Endothelial cell of umbilical vein (primary cell): ENCODE measurements at regions not wholly inside any gene's neighbourhood (a gene's known extent, or its start where the extent isn't known, plus 50 kb on each side); places are given as distances from the start of the nearest gene placed in this dataset.

ENCODE experiments used
- BruUV-seq: library from RNA; stranded (reverse); fragments of 400-500 nt; replicated peaks from 2 replicates; lab custom pipeline; 2021; lab: Mats Ljungman, UMichigan
- CTCF ChIA-PET: fragments of 300-600, 350-600 bp; sonication (Branson Sonifier 250); formaldehyde crosslinking; loops from one replicate; lab custom pipeline; 2021; ENCODE audit warnings: antibody characterized with exemption, inconsistent platforms; lab: Charles Lee
- POLR2A ChIA-PET: fragments of 300-600, 350-600 bp; sonication (Branson Sonifier 250); formaldehyde crosslinking; loops from one replicate; lab custom pipeline; 2021; ENCODE audit warnings: antibody characterized with exemption, inconsistent platforms; lab: Charles Lee
- DNase-seq: peaks from one replicate; pipeline ENCODE4 v3.0.0-alpha.2; 2011; ENCODE audit warnings: low read depth, low spot score
- FAIRE-seq: peaks from 2 replicates; lab custom pipeline; 2011; peaks lifted over from hg19 to GRCh38; lab: Jason Lieb, UNC
- H2AFZ ChIP-seq: 2 replicates; pipeline ENCODE4 v1.6.0; 2012; ENCODE audit warnings: low read depth, low read length, control low read depth, inconsistent platforms
- H3K27ac ChIP-seq: 2 replicates; pipeline ENCODE4 v1.5.1; 2011; ENCODE audit warnings: low read depth, mild to moderate bottlenecking, control low read depth, low read length, moderate library complexity; ENCODE audit not compliant: insufficient read depth
- H3K27me3 ChIP-seq, 2 experiments: 2 replicates each; pipeline versions ENCODE4 v1.6.0 to v1.6.1; 2011; ENCODE audit warnings: low read length in 2 of 2, mixed read lengths in 1 of 2; ENCODE audit not compliant: control insufficient read depth in 2 of 2, insufficient read depth in 2 of 2
- H3K36me3 ChIP-seq, 2 experiments: 2 replicates in 1 of 2; 3 replicates in 1 of 2; pipeline ENCODE4 v1.5.1; 2011; ENCODE audit warnings: low read length in 2 of 2, mild to moderate bottlenecking in 1 of 2, moderate library complexity in 1 of 2; ENCODE audit not compliant: control insufficient read depth in 2 of 2, insufficient read depth in 2 of 2; ENCODE audit errors: extremely low read depth in 1 of 2
- H3K4me1 ChIP-seq: 3 replicates; pipeline ENCODE4 v1.5.1; 2011; ENCODE audit warnings: mild to moderate bottlenecking, low read length; ENCODE audit not compliant: control insufficient read depth, insufficient read depth; ENCODE audit errors: extremely low read depth
- H3K4me2 ChIP-seq: 2 replicates; pipeline ENCODE4 v1.6.1; 2011; ENCODE audit warnings: low read length, control low read depth, mixed read lengths; ENCODE audit not compliant: insufficient read depth
- H3K4me3 ChIP-seq, 3 experiments: fragments of 200-600 bp in 1 of 3; sonication (generic), shearing (Covaris generic) in 1 of 3; replicated peaks in 1 of 3; 2 replicates each; pipeline ENCODE4 v1.5.1; 2011 to 2016; ENCODE audit warnings: control low read depth in 3 of 3, low read length in 3 of 3, mild to moderate bottlenecking in 2 of 3, inconsistent platforms in 1 of 3, low read depth in 1 of 3, moderate library complexity in 1 of 3; ENCODE audit not compliant: insufficient read depth in 1 of 3
- H3K79me2 ChIP-seq: 2 replicates; pipeline ENCODE4 v1.6.0; 2012; ENCODE audit warnings: low read length, inconsistent platforms; ENCODE audit not compliant: control insufficient read depth, insufficient read depth
- H3K9ac ChIP-seq: replicated peaks from 2 replicates; pipeline ENCODE3; 2011; ENCODE audit warnings: low read length, control low read depth; ENCODE audit not compliant: insufficient read depth; ENCODE audit errors: extremely low read depth
- H3K9me1 ChIP-seq: replicated peaks from 3 replicates; pipeline ENCODE4 v1.6.0; 2011; ENCODE audit warnings: mild to moderate bottlenecking, low read length; ENCODE audit not compliant: control insufficient read depth, insufficient read depth; ENCODE audit errors: extremely low read depth
- H3K9me3 ChIP-seq: replicated peaks from 2 replicates; pipeline ENCODE4 v1.5.1; 2012; ENCODE audit warnings: low read length, inconsistent platforms; ENCODE audit not compliant: control insufficient read depth, insufficient read depth
- H4K20me1 ChIP-seq: replicated peaks from 2 replicates; pipeline ENCODE3; 2011; ENCODE audit warnings: mild to moderate bottlenecking, low read length; ENCODE audit not compliant: control insufficient read depth, insufficient read depth; ENCODE audit errors: extremely low read depth
- CTCF ChIP-seq, 2 donors: IDR thresholded peaks; 1 replicate in 1 of 2; 2 replicates in 1 of 2; pipeline ENCODE4 v1.5.1; 2011; ENCODE audit warnings: low read length in 2 of 2, mild to moderate bottlenecking in 2 of 2, moderate library complexity in 2 of 2, control low read depth in 1 of 2, inconsistent platforms in 1 of 2, low read depth in 1 of 2; ENCODE audit not compliant: insufficient read depth in 1 of 2; ENCODE audit errors: extremely low read depth in 1 of 2
- EZH2 ChIP-seq: IDR thresholded peaks from 2 replicates; pipeline ENCODE4 v1.6.1; 2012; ENCODE audit warnings: borderline replicate concordance, low read depth, mild to moderate bottlenecking, moderate library complexity, low read length, inconsistent platforms; ENCODE audit not compliant: severe bottlenecking
- FOS ChIP-seq: IDR thresholded peaks from 2 replicates; pipeline ENCODE4 v1.6.1; 2011; ENCODE audit warnings: mild to moderate bottlenecking, low read length, moderate library complexity, borderline replicate concordance; ENCODE audit not compliant: insufficient read depth
- GATA2 ChIP-seq: IDR thresholded peaks from 2 replicates; pipeline ENCODE4 v1.7.0; 2011; ENCODE audit warnings: low read depth, mild to moderate bottlenecking, moderate library complexity, mixed read lengths, low read length; ENCODE audit not compliant: insufficient read length, insufficient read depth
- JUN ChIP-seq: IDR thresholded peaks from 2 replicates; pipeline ENCODE4 v1.6.1; 2011; ENCODE audit warnings: borderline replicate concordance, low read depth; ENCODE audit not compliant: insufficient read length, insufficient read depth
- MAX ChIP-seq: IDR thresholded peaks from 2 replicates; pipeline ENCODE4 v1.6.1; 2011; ENCODE audit not compliant: insufficient read depth, insufficient read length
- MYC ChIP-seq: IDR thresholded peaks from one replicate; pipeline ENCODE4 v1.6.1; 2011; ENCODE audit warnings: mild to moderate bottlenecking, low read depth, low read length
- POLR2A ChIP-seq: IDR thresholded peaks from 2 replicates; pipeline ENCODE4 v1.6.1; 2012; ENCODE audit warnings: low read depth, mild to moderate bottlenecking, control low read depth, low read length
- POLR2AphosphoS5 ChIP-seq: IDR thresholded peaks from 2 replicates; pipeline ENCODE4 v1.6.1; 2012; ENCODE audit warnings: low read depth, mild to moderate bottlenecking, control low read depth, low read length, moderate library complexity; ENCODE audit not compliant: insufficient read depth
- dilution Hi-C: fragments of 300-500 bp; cut with MboI; formaldehyde crosslinking; loops from one replicate; pipeline ENCODE4 v1.15.0; 2019; ENCODE audit warnings: low sequenced_read_pairs; ENCODE audit not compliant: extremely low pct_ligation_motif_present
- intact Hi-C: fragments of 100-400 bp; cut with micrococcal nuclease; formaldehyde crosslinking; loops from one replicate; pipeline ENCODE4 v1.10.0; 2022

- H3K4me3 ChIP-seq: no peak overlapping the region
- CTCF ChIA-PET: no interaction called here
- no peaks in the 10 kb centered on the region for H3K9me1 ChIP-seq
- H3K4me2 ChIP-seq: no peak overlapping the region
- H3K79me2 ChIP-seq: no peaks in the 10 kb centered on the region
- intact Hi-C loops: no loop called here
- TF ChIP-seq MYC (no peak), JUN (no peak), POLR2AphosphoS5 (no peak), GATA2 (no peak), EZH2 (no peak), FOS (no peak), MAX (no peak), POLR2A (no peak), CTCF (IDR thresholded peaks at IDR 0.05; ENCODE audit: extremely low read depth in 1 of 2, insufficient read depth in 1 of 2, low read depth in 1 of 2, low read length in 2 of 2) (no peak)
- no peak overlapping the region for H3K9ac ChIP-seq
- H4K20me1 ChIP-seq: no peaks in the 10 kb centered on the region
- no TSS peak for BruUV-seq
- no peaks in the 10 kb centered on the region for H3K9me3 ChIP-seq
- no peak overlapping the region for H2AFZ ChIP-seq
- dilution Hi-C loops: no loop called here
- POLR2A ChIA-PET: no interaction called here
- no peak for FAIRE-seq
- no peak overlapping the region for H3K27ac ChIP-seq
- no peaks in the 10 kb centered on the region for H3K36me3 ChIP-seq
- no peaks in the 10 kb centered on the region for H3K4me1 ChIP-seq
- H3K27me3 ChIP-seq: no peaks in the 10 kb centered on the region
- DNase-seq: no peak
Measured at GRCh38 chr3:20588781-20589180, 402.8 kb upstream of the SGO1 start.
